Fibroblast of lung (primary cell): ENCODE measurements at regions not wholly inside any gene's neighbourhood (a gene's known extent, or its start where the extent isn't known, plus 50 kb on each side); places are given as distances from the start of the nearest gene placed in this dataset.

Experiments
- EZH2 ChIP-seq: IDR thresholded peaks from 2 replicates; pipeline ENCODE4 v1.5.1; 2012; ENCODE audit warnings: low read length, control low read depth, mild to moderate bottlenecking; ENCODE audit errors: missing control alignments
- TF ChIP-seq, protein P1 (sequence below), 2 donors: IDR thresholded peaks in 1 of 2; conservative IDR thresholded peaks in 1 of 2; 1 replicate in 1 of 2; 2 replicates in 1 of 2; pipeline ENCODE4 v1.5.1; 2011 to 2012; ENCODE audit warnings: low read length in 2 of 2, control low read depth in 1 of 2, inconsistent platforms in 1 of 2, low read depth in 1 of 2, mild to moderate bottlenecking in 1 of 2

DNA sequence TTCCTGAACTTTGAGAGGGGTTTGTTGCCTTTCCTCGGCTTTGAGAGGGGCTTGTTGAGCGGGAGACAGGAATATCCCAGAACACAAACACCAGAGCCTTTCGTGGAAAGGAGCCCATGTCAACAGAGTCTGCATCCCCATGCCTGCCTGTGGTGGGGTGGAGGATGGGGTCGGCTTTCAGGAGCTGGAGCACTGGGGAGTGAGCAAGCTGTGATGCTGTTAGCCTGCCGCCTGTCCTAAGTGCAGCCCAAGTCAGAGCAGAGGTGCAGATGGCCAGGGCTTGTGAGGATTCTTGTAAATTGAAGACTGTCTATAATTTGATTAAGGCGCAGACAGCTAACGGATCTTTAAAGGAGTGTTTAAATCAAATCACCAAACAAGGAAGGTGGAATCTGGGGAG is 103.3 kb upstream of the ANK2 start:
- TF ChIP-seq, protein P1, sequence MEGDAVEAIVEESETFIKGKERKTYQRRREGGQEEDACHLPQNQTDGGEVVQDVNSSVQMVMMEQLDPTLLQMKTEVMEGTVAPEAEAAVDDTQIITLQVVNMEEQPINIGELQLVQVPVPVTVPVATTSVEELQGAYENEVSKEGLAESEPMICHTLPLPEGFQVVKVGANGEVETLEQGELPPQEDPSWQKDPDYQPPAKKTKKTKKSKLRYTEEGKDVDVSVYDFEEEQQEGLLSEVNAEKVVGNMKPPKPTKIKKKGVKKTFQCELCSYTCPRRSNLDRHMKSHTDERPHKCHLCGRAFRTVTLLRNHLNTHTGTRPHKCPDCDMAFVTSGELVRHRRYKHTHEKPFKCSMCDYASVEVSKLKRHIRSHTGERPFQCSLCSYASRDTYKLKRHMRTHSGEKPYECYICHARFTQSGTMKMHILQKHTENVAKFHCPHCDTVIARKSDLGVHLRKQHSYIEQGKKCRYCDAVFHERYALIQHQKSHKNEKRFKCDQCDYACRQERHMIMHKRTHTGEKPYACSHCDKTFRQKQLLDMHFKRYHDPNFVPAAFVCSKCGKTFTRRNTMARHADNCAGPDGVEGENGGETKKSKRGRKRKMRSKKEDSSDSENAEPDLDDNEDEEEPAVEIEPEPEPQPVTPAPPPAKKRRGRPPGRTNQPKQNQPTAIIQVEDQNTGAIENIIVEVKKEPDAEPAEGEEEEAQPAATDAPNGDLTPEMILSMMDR (conservative IDR thresholded peaks at IDR 0.05 in 1 of 2, IDR thresholded peaks at IDR 0.05 in 1 of 2; ENCODE audit: low read depth in 1 of 2, low read length in 2 of 2): no peak
- TF ChIP-seq EZH2: no peak
